HG03342 (cell line): ENCODE measurements at regions not wholly inside any gene's neighbourhood (a gene's known extent, or its start where the extent isn't known, plus 50 kb on each side); places are given as distances from the start of the nearest gene placed in this dataset.

Experiments used
- ATAC-seq: cut with Tn5 transposase; IDR thresholded peaks from one replicate; pipeline ENCODE4 v1.9.1; 2021; ENCODE audit warnings: mild to moderate bottlenecking, moderate library complexity; ENCODE audit not compliant: unreplicated experiment

DNA sequence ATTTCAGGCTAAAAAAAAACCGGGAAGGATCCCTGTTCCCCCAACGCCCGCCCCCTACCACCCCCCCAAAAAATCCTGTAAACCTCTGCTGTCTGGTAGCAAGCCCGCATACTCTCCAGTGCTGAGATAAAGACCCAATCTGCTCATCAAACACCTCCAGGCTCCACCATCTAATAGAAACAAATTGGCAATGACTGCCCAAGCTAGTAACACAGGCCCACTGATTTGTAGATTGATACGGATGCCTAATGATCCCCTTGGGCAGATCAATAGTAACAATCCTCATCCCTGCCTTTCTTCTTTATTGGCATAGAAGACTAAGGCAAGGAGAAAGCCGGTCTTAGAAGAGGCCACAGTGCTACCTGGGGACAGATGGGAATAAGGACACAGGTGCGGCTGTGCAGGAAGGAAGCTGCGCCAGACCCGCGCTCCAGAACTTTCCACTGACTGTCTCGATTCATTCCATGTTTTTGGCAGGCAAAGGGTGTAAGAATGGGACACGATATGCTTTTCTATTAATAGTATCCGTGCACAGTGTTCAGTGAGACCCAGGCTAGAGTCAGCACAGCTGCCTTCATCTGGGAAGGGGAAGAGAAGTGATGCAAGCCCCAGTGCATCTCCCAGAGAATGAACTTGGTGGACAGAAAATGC, 407.6 kb upstream of the PSMD7 start:
- ATAC-seq = no peak

DNA sequence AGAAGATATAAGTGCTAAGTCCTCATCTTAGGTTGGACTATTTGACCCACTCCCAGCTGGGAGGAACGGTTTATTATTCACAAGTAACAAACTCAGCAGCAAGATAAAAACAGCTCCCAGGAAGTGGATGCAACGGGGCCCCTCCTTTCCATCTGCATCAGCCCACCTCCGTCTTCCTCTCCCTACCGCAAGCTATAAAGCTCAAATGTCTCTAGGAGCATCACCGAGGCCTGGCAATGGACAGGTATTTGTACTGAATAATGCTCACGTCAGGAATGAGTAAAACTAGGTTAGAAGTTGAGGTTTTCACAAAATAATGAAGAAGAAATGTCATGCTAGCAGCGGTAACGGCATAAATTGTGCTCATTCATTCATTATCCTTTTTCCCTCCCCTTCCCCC, 408.7 kb upstream of the PSMD7 start:
- ATAC-seq = no peak

DNA sequence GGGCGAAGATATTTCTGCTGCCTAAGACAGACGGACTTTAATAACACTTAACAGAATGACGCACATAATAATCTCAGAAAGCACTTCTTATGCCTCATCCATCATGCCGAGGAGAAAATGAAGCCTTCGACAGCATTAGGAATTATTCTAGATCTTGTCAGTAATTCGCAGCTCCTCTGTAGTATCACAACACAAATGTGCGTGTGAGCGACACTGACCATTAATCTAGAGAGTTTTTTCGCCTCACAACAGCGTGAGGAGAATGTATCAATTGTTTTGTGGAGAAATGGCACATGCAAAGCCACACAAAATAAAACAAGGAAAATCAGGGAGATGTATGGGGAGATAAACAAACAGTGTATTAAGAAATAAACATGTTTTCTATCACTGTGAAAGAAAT, 410.2 kb upstream of the PSMD7 start:
- no peak for ATAC-seq

DNA sequence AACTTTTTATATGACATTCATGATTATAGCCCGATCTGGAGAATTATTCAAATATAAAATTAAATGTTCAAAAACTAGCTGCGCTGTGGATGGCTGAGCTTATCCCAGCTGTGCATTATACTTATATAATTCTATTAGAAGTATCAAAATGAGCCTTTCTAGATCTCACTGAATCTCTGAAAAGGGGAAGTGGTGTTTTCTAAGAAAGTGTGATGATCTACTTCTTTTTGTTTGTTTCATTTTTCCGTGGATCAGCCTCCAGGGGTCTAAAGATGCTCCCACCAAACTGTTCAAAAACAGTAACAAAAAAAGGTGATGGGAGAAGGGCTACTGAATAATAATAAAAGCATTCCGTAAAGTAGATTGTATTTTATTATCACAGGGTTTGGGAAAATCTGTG, 411.3 kb upstream of the PSMD7 start:
- ATAC-seq = no peak

DNA sequence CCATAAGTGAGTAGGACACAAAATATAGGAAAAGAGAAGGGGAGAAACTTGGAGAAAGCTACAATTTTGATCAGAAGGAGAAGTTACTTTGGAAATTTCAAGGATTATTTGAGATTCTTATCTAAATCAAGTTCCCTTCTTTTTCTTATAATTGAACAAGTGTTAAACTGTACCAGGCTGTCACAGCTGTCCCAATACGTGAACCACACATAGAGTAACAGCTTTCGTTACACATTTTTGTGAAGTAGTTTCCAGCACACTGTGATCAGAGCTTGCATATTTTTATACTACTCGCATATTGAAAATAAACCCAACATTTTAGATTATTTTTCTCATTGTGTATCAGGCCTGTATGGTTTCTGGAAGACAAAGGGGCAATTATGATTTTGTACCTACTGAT, 412.8 kb upstream of the PSMD7 start:
- ATAC-seq = no peak

DNA sequence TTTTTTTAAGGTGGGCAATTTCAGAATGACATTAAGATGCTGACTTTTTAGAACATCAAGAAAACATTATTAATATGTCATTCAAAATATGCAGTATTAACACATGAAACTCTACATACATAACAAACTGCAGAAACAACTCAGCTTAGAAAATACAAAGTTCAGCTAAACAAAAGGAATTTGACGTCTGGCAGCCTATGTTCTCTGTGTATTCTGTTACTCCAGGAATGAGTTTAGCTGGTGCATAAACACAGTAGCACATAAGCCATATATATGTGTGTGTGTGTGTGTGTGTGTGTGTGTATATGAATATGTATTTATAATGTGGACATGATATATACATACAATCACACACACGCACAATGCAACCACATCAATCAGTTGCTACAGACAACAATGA, 413.5 kb upstream of the PSMD7 start:
- no peak for ATAC-seq

DNA sequence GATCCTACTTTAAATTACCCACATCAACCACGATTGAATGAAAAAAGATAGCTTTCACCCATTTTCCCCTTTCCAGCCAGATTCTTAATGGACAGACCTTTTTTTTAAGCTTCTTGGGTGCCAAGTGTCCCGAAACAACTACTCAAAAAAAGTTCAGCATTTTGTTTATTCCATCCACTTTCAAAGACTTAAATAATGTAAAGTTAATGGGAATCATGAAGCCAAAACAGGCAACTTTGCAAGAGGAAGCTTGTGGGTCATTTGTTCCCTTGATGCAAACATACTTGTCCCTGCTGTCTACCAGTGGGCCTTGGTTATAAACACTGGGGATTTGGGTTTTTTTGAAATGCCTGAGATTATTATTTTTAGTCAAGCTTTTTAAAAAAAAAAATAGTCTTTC, 414.0 kb upstream of the PSMD7 start:
- ATAC-seq = no peak

DNA sequence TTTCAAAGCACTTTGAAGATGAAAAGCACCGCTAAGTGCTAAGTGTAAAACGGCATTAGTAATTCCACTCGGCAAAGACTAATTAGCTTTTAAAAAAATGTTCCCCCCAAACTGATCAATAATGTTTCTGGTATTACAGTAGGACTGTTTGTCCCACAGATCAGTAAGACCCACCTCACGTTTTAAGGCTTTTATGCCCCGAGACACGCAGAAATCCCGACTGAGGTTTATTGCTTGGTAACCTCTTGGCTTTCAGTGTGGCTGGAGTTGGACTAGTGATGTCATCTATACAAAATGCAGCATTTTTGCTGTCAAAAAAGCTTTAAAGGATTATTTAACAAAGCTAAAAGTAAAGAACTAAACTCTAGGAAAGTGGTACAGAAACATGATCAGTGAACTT, 414.6 kb upstream of the PSMD7 start:
- no peak for ATAC-seq

DNA sequence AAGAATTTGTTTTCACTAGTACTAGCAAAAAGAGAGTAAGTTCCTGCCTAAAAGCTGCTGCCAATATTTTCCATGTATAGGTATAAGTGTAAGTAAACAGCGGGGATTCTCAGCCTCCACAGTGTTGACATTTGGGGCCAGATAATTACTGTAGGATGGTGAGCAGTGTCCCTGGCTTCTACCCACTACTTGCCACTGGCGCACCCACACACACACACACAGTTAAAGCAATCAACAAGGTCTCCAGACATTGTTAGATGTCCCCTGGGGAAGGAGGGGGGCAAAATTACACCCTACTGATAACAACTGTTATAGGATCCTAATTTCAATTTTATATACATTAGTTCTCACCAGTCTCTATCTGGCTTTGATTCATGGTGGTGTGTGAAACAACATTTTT, 417.0 kb upstream of the PSMD7 start:
- ATAC-seq = no peak

DNA sequence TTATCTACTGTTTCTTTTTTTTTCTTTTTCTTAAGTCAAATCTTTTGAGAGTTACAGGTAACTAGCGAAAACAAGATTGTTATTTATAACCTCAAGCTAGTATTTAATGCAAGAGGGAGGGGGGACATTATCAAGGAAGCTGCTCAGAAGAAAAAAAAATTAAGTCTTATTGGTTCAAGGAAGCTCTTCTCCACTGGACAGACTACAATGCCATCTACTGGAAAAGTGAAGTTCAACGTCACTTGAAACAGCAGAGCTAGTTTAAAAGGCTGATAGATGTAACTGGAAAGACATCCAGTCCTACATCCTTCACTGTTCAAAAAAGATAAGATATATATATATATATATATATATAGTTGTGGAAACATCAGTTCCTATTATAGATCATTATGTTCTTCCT, 418.0 kb upstream of the PSMD7 start:
- ATAC-seq = no peak

DNA sequence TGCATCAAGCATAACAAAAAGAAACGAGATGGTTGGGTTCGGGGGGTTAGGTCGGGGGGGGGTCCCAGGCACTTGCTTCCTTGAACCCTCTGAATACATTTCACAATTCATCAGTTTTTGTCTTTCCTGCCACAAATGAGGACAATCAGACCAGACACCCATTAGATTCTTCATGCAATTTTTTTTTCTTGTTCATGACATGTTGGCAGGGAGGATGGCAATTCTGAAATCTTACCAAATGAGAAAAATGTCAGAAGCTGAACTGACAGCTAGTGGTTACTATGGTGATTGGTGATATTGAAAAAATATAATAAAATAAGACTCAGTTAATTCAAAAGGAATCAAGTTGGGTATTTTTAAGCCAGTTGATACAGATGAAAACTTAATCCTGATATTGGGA, 419.5 kb upstream of the PSMD7 start:
- ATAC-seq = no peak

DNA sequence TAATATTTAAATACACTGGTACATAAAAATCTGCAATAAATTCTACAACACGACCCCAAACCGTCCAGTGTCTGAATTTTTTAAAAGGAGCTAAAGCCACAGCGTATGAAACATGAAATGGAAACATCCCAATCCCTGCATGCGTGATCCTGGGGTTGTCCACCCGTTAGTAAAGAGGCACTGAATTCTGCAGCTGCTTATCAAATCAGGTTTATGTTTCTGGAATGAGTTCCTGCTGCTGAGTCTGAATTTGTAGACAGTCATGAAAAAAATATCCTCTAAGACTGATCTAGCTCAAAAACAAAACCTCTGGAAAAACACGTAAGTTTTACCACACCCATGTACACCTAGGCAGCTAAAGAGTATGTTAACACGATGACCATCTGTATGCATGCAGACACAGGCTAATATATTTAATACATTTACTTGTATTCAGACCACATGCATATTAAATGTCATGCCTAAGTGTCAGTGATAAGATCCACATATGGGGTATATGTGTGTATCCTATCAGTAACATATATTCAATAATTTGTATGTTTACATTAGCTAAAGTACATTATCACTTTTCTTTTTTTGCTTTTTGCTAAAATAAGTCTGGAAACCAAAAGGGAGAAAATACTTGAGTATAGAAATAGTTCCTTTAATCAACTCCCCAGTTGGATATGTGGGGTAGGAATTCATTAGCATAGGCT, 420.5 kb upstream of the PSMD7 start:
- no peak for ATAC-seq

DNA sequence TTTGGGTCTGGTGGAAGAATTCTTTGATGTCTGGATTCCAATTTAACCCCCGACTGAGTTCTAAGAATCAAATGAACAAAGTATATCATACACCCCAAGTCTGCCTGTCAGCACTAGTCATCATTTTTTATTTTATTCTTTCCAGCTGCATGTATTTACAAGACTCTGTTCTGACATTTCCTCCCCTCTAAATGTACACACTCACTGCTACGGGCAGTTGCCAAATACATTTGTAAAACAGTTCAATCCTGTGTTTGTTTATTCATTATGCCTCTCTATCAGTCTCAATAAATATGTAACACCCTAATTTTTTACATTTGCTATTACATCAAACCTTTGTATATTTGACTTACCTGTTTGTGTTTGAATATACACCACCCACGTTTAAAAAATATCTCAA, 422.3 kb upstream of the PSMD7 start:
- no peak for ATAC-seq

DNA sequence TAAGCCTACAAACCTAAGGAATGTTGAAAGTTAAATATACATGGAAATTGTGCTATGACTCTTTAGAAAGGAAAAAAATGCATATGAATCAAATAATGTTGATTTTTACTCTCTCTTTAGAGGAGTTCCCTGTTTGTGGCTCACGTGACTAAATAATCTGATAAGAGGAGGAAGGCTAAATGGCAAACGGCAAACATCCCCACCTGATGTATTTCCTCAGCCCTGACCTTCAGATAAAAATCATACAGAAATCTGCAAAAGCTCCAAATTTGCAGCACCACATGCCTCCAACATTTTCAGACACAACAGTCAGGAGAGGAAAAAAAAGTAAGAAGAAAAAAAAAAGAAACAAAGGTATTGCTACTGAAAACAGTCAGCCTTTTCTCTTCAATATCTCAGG, 423.0 kb upstream of the PSMD7 start:
- no peak for ATAC-seq

DNA sequence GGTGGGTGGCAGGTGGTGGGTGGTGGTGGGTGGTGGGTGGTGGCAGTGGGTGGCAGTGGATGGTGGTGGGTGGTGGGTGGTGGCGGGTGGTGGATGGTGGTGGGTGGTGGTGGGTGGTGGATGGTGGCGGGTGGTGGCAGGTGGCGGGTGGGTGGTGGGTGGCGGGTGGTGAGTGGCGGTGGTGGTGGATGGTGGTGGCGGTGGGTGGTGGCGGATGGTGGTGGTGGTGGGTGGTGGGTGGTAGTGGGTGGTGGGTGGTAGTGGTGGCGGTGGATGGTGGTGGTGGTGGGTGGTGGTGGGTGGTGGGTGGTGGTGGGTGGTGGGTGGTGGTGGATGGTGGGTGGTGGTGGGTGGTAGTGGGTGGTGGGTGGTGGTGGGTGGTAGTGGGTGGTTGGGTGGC, 423.8 kb upstream of the PSMD7 start:
- no peak for ATAC-seq

DNA sequence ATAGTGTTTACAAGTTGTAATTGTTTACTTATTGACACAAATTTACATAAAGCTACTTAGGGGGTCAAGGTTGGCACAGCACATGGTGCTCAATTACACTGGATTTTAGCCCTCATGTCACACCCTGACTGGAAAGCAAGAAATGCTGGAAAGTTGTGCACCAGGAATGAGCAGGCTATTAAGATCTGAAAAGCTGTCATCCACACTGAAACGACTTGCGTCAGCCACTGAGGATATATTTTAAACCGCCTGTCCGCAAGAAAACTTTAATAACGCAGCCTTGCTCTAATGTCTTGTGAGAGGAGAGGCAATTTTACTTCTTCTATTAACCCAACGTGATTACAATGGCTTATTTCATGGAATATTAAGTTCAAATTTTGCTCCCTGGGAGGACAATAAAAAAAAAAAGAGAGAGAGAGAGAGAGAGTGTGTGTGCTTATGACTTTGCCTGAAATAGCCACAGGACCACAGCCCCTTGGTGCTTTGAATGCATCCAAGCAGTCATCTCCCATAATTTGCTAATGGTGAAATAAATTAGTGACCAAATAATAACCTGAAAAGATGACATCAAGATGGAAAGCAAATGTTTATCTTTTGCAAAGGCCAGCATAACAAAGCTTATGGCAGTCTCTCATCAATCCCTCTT, 425.4 kb upstream of the PSMD7 start:
- no peak for ATAC-seq

DNA sequence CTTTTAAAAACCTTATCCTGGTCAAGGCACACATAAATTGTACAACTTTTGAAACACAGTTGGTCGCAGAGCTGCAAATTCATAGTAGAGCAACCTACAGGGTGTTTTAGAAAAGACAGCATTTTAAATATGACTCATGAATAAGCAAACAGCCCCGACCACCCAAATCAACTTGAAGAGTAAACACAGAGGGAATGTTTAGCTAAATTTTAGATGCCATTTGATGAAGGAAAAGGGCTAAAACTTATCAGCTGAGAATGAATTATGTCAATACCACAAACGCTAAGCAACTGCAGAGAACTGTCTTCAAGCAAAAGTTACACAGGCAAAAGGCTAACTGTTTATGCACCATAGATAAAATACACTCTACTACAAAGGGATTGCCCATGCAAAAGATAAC, 427.5 kb upstream of the PSMD7 start:
- ATAC-seq = no peak

DNA sequence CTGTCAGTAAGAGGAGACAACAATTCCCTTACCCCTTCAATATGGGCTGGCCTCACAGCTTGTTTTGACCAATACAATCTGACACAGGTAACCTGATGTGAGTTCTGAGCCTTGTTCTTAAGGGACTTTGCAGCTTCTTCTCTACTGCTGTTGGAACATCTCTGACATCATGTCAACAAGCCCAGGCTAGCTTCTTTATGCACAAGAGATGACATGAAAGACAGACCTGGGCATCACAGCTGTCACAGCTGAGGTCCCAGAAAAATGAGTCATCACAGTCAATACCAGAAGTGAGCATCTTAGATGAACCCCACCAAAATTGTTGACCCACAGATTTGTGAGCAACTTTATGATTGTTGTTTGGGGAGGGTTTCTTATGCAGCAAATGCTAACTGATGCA, 431.7 kb upstream of the PSMD7 start:
- no peak for ATAC-seq

DNA sequence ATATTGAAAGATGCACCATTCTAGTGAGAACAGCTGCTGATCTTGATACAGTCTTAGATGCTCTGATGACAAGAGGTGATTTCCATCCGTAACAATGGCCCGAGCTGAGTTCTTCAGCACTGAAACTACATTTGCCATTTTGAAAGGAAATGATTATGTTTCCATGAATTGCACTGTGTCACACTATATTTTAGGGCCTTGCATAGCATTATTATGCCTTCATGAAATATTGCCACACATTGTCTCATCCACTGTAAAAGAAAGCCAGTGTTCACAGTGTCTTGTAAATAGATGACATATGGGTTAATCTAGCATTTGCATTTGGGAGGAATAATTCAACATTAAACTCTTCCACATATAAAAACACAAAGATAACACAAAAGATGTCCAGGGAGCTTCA, 438.3 kb upstream of the PSMD7 start:
- no peak for ATAC-seq

DNA sequence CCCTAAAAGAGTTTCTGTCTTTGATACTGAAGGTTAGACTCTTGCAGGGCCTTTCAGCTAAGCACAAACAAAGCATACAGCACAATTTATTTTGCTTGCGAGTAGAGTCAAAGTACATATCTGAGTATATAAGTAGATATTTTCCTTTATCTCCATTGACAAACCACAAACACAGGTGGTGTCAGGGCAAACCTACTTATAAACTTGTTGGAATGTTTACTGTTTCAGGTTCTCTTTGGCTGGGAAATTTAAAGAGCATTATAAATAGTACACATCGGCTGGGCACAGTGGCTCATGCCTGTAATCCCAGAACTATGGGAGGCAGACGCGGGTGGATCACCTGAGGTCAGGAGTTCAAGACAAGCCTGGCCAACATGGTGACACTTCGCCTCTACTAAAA, 442.6 kb upstream of the PSMD7 start:
- ATAC-seq = no peak

DNA sequence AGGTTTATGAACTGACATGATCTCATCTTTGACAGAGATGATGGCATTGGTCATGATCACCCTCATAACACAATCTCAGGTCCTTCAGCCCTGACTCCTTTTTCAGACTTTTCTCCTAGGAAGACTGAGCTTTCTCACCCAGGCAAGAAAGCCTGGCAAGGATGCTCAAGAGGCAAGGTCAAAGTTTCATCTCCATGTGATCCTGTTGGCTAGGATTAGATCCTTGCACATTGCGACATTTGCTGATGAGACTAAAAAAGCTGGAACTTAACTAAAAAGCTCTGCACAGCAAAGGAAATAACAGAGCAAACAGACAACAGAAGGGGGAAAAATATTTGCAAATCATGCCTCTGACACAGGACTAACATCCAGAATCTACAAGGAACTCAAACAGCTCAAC, 444.1 kb upstream of the PSMD7 start:
- ATAC-seq = no peak

DNA sequence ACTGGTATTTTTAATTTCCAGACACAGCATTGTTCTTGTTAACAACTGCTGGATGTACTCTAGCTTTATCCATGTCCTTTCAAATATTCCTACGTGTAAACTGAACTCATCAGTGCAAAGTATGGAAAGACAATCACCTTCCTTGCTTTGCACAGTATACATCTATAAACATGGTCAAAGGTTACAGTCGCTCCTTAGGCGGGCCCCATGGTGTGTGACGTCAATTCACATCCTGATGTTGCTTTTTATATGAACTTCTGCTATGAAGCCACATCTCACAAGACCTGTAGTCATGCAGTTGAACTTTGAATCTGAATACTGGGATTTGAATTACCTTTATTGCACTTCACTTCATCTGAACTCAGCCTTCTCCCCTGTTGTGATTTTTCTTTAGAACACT, 447.6 kb upstream of the PSMD7 start:
- no peak for ATAC-seq

DNA sequence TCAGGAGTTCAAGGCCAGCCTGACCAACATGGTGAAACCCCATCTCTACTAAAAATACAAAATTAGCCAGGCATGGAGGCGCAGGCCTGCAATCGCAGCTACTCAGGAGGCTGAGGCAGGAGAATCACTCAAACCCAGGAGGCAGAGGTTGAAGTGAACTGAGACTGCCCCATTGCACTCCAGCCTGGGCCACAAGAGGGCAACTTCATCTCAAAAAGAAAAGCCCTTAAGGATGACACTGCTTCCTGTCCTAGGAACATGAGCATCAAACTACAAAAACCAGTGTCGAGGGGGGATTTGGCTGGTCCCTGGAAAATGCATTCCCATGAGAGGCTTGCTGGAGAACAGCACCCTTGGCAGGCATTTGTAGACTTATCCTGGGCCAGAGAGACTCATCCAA, 449.5 kb upstream of the PSMD7 start:
- ATAC-seq = no peak
